Ishikawa (cell line): ENCODE measurements at regions not wholly inside any gene's neighbourhood (a gene's known extent, or its start where the extent isn't known, plus 50 kb on each side); places are given as distances from the start of the nearest gene placed in this dataset.

Source experiments
- CEBPB ChIP-seq: IDR thresholded peaks from 2 replicates; pipeline ENCODE4 v1.6.1; 2012
- CREB1 ChIP-seq: IDR thresholded peaks from 2 replicates; pipeline ENCODE4 v1.6.1; 2012; ENCODE audit warnings: low read depth
- EGR1 ChIP-seq: IDR thresholded peaks from 2 replicates; pipeline ENCODE4 v1.6.1; 2012
- EP300 ChIP-seq: IDR thresholded peaks from 2 replicates; pipeline ENCODE4 v1.6.1; 2012; ENCODE audit warnings: borderline replicate concordance
- FOXM1 ChIP-seq: IDR thresholded peaks from 2 replicates; pipeline ENCODE4 v1.6.1; 2012; ENCODE audit warnings: low read depth, borderline replicate concordance
- NFIC ChIP-seq: IDR thresholded peaks from 2 replicates; pipeline ENCODE4 v1.6.1; 2012
- RAD21 ChIP-seq: IDR thresholded peaks from 2 replicates; pipeline ENCODE4 v1.6.1; 2012; ENCODE audit warnings: low read depth
- REST ChIP-seq: IDR thresholded peaks from 2 replicates; pipeline ENCODE4 v1.6.1; 2012; ENCODE audit warnings: low read depth, mild to moderate bottlenecking
- TAF1 ChIP-seq: IDR thresholded peaks from 2 replicates; pipeline ENCODE4 v1.6.1; 2012; ENCODE audit warnings: low read depth, mild to moderate bottlenecking
- TCF12 ChIP-seq: IDR thresholded peaks from 2 replicates; pipeline ENCODE4 v1.6.1; 2012; ENCODE audit warnings: low read depth
- TEAD4 ChIP-seq: IDR thresholded peaks from 2 replicates; pipeline ENCODE4 v1.6.1; 2012
- YY1 ChIP-seq: IDR thresholded peaks from 2 replicates; pipeline ENCODE4 v1.6.1; 2012; ENCODE audit warnings: low read depth
- ZBTB7A ChIP-seq: IDR thresholded peaks from 2 replicates; pipeline ENCODE4 v1.6.1; 2012; ENCODE audit warnings: low read depth
- TF ChIP-seq, protein P1 (sequence below): IDR thresholded peaks from 2 replicates; pipeline ENCODE4 v1.6.1; 2012
- TF ChIP-seq, protein P2 (sequence below): IDR thresholded peaks from 2 replicates; pipeline ENCODE4 v1.6.1; 2012

DNA sequence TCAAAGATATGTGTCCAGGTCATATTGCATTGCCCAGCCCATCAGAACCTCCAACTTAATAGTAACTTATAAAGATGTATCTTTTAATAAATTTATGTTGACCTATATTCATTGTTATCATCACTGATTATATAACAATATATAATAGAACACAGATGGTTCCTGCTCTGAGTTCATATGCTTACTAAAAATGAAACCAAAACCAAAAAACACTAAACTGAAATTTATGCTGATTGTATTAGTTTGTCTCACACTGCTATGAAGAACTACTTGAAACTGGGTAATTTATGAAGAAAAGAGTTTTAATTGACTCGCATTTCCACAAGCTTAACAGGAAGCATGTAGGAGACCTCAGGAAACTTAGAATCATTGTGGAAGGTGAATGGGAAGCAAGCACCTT is 462.5 kb upstream of the TYRP1 start:
- TF ChIP-seq REST (no peak), TCF12 (no peak), CREB1 (no peak), EP300 (no peak), YY1 (no peak), RAD21 (no peak), NFIC (no peak), CEBPB (no peak), EGR1 (no peak), ZBTB7A (no peak)
- TF ChIP-seq, protein P1, sequence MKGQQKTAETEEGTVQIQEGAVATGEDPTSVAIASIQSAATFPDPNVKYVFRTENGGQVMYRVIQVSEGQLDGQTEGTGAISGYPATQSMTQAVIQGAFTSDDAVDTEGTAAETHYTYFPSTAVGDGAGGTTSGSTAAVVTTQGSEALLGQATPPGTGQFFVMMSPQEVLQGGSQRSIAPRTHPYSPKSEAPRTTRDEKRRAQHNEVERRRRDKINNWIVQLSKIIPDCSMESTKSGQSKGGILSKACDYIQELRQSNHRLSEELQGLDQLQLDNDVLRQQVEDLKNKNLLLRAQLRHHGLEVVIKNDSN = no peak
- TF ChIP-seq, protein P2, sequence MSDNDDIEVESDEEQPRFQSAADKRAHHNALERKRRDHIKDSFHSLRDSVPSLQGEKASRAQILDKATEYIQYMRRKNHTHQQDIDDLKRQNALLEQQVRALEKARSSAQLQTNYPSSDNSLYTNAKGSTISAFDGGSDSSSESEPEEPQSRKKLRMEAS = no peak

DNA sequence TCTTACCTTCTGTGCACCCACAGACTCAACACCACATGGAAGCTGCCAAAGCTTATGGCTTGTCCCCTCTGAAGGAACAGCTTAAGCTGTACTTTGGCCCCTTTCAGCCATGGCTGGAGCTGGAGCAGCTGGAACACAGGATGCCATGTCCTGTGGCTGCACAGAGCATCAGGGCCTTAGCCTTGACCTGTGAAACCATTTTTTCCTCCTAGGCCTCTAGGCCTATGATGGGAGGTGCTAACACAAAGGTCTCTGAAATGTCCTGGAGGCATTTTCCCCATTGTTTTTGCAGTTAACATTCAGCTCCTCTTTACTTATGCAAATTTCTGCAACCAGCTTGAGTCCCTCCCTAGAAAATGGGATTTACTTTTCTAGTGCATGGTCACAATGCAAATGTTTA is 461.4 kb upstream of the TYRP1 start:
- TF ChIP-seq RAD21 (no peak), REST (no peak), TAF1 (no peak)
- TF ChIP-seq, protein P2 = no peak

GRCh38 chr9:12232836-12233235 is 460.3 kb upstream of the TYRP1 start:
- no peak for TF ChIP-seq TCF12

GRCh38 chr9:12253941-12254340 is 439.2 kb upstream of the TYRP1 start:
- TF ChIP-seq NFIC = no peak
- no peak for TF ChIP-seq CREB1
- TF ChIP-seq TAF1 = no peak
- TF ChIP-seq EGR1 = no peak
- no peak for TF ChIP-seq CEBPB
- TF ChIP-seq RAD21 = no peak

DNA sequence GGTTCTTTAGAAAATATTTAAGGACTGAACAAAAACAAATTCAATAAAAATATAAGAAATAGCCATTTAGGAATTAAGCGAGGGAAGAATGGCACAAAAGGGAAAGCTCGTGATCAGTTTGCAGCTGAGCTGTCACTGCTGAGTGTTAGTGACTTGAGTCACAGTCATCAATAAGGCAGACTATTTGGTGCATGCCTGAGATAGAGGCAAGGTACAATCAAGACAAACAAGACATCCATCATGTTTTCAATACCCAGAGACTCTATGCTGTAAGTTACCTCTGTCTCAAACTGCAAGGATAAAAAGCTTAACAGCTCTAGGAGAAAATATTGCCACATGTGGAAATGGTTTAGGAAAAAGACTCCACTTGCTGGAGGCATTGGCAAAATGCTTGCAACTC is 426.4 kb upstream of the TYRP1 start:
- TF ChIP-seq FOXM1 = no peak
- TF ChIP-seq TEAD4 = no peak
- TF ChIP-seq YY1 = no peak

DNA sequence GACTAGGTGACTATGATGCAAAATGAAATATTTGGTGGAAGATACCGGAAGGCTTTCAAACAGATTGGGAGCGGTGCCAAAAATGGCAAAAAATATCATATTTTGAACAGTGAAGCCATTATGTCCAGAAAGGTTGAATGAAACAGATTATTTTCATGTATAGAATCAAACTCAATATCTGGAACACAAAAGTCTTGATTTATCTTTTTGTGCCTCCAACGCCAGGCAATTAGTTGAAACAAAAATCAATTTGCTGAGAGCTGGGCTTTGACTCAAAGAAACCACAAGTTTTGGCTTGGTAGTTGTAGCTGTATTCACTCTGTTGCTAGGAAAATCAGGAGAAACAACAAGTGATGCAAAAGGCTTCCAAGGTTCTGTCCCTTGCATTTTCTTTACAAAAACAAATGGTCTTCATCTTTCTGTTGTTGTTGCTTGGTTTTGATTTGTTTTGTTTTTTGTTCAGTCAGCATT is 421.7 kb upstream of the TYRP1 start:
- no peak for TF ChIP-seq CREB1
- no peak for TF ChIP-seq RAD21
- TF ChIP-seq, protein P2 = no peak

DNA sequence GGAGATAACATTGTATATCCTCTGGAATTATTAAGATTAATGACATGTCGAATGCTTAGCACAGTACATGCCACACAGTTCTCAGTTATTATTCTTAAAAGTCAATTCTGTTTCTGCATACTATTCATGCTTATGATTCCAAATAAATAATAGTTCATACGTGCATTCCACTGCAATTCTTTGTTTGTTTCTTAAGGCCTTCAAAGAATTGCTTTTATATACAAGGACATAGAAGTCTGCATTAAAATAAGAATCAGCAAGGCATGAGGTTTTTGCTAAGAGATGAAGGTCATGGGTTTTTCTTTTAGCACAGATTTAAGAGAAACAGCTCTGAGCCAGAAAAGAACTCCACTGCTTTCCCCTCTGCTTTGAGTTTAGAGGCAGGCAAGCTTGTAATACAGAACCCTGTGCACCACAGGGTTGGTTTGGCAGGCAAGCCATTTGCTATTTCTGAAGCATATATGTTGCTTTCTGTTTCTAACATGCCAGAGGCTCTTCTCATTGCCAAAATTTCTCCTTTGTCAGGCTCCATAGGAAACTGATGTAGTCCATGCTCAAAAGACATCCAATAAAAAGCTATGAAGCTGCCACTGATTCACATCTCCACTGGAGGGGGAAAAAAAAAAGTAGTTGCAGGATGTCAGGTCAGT is 420.6 kb upstream of the TYRP1 start:
- no peak for TF ChIP-seq REST
- TF ChIP-seq TAF1 = no peak
- no peak for TF ChIP-seq FOXM1
- TF ChIP-seq EGR1 = no peak
- no peak for TF ChIP-seq TEAD4
- TF ChIP-seq CREB1 = no peak
- no peak for TF ChIP-seq YY1
- TF ChIP-seq NFIC = no peak
